ENCODE measurements at regions not wholly inside any gene's neighbourhood (a gene's known extent, or its start where the extent isn't known, plus 50 kb on each side); places are given as distances from the start of the nearest gene placed in this dataset.

GRCh38 chrX:43560247-43560946 is 95.7 kb upstream of the MAOA start:
- Histone ChIP-seq H3K9ac (ENCODE audit: low read depth, low read length) (no peak overlapping the region), H3K9me3 (ENCODE audit: control insufficient read depth, insufficient read depth, low read length) (no peaks in the 10 kb centered on the region), H3K36me3 (ENCODE audit: insufficient read depth, low read length) (no peaks in the 10 kb centered on the region), H3K4me1 (ENCODE audit: insufficient read depth, low read length) (no peaks in the 10 kb centered on the region)

DNA sequence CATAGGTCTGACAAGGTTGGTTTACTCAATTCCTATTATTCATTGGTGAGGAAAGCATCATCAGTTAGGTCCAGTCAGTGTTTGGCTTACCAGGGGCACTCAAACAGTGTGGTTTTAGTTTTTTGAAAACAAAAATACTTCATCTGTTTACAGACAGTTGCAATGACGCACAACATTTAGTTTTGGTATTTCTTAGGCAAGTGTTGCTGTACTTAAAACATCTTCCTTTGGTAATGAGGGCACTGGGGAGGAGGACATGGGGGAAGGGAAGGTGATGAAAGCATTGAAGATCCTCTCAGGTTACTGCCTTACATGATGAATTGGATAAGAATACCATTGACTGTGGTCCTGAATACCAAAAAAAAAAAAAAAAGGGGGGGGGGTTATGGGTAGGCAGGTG is 93.7 kb upstream of the MAOA start:
- Histone ChIP-seq H3K4me1 (ENCODE audit: insufficient read depth, low read length) (no peaks in the 10 kb centered on the region), H3K9me3 (ENCODE audit: control insufficient read depth, insufficient read depth, low read length) (no peaks in the 10 kb centered on the region), H3K36me3 (ENCODE audit: insufficient read depth, low read length) (no peaks in the 10 kb centered on the region), H3K9ac (ENCODE audit: low read depth, low read length) (no peak overlapping the region)

- no peaks in the 10 kb centered on the region for H3K9me3 ChIP-seq (ENCODE audit: control insufficient read depth, insufficient read depth, low read length)
- H3K4me1 ChIP-seq (ENCODE audit: insufficient read depth, low read length): no peaks in the 10 kb centered on the region
- H3K9ac ChIP-seq (ENCODE audit: low read depth, low read length): no peak overlapping the region
- H3K36me3 ChIP-seq (ENCODE audit: insufficient read depth, low read length): no peaks in the 10 kb centered on the region
Measured at GRCh38 chrX:43564953-43565352, 91.1 kb upstream of the MAOA start.

GRCh38 chrX:43566170-43566569 is 89.9 kb upstream of the MAOA start:
- Histone ChIP-seq H3K4me1 (ENCODE audit: insufficient read depth, low read length) (no peaks in the 10 kb centered on the region), H3K9me3 (ENCODE audit: control insufficient read depth, insufficient read depth, low read length) (no peaks in the 10 kb centered on the region), H3K9ac (ENCODE audit: low read depth, low read length) (no peak overlapping the region), H3K36me3 (ENCODE audit: insufficient read depth, low read length) (no peaks in the 10 kb centered on the region)

DNA sequence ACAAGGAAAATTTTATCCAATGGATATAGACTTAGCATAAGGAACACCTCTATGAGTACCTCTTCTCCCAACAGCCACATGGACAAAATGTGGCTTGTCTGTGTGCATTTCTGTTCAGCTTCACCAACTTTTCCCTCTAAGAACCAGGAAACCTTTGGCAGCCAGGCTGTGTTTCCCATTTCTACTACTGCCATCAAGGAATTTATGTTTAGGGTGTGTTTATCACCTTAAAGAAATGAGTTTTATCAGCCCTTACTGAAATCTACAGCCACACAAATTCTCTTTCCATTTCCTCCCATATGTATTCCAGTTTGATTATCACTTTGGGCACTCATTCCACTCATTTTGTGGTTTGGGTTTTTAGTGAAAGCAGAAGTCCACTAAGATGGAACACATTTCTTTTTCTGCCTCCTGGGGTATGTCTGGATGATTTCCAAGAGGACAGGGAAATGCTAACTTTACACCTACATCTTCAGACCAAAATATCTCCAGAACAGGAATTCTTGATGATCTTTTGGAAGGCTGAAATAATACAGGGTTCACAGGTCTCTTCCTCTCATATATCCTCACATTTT is 82.6 kb upstream of the MAOA start:
- no peaks in the 10 kb centered on the region for H3K9me3 ChIP-seq (ENCODE audit: control insufficient read depth, insufficient read depth, low read length)
- H3K9ac ChIP-seq (ENCODE audit: low read depth, low read length): no peak overlapping the region
- H3K4me1 ChIP-seq (ENCODE audit: insufficient read depth, low read length): no peaks in the 10 kb centered on the region
- no peaks in the 10 kb centered on the region for H3K36me3 ChIP-seq (ENCODE audit: insufficient read depth, low read length)

- H3K9me3 ChIP-seq (ENCODE audit: control insufficient read depth, insufficient read depth, low read length): no peaks in the 10 kb centered on the region
- no peaks in the 10 kb centered on the region for H3K4me1 ChIP-seq (ENCODE audit: insufficient read depth, low read length)
- H3K36me3 ChIP-seq (ENCODE audit: insufficient read depth, low read length): no peaks in the 10 kb centered on the region
- no peak overlapping the region for H3K9ac ChIP-seq (ENCODE audit: low read depth, low read length)
Measured at GRCh38 chrX:43580621-43581020, 75.5 kb upstream of the MAOA start.

DNA sequence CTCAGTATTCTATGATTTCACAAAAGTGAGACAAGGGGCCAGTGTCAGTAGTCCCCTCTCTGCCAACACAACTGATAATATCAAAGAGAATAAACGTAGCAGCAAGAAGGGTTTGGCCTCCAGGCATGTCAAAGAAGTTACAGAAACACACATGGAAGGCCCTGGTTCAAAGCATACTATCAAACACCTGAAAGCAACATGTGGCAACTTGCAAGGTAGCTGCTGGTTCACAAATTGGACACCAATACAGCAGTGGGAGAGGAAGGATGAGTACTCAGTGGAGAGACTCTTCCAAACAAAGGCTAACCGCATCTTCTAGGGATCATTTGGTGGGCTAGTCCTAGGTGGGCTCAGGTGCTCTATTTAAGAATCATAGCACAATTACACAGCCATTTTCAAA is 74.9 kb upstream of the MAOA start:
- Histone ChIP-seq H3K9ac (ENCODE audit: low read depth, low read length) (no peak overlapping the region), H3K9me3 (ENCODE audit: control insufficient read depth, insufficient read depth, low read length) (no peaks in the 10 kb centered on the region), H3K36me3 (ENCODE audit: insufficient read depth, low read length) (no peaks in the 10 kb centered on the region), H3K4me1 (ENCODE audit: insufficient read depth, low read length) (no peaks in the 10 kb centered on the region)

DNA sequence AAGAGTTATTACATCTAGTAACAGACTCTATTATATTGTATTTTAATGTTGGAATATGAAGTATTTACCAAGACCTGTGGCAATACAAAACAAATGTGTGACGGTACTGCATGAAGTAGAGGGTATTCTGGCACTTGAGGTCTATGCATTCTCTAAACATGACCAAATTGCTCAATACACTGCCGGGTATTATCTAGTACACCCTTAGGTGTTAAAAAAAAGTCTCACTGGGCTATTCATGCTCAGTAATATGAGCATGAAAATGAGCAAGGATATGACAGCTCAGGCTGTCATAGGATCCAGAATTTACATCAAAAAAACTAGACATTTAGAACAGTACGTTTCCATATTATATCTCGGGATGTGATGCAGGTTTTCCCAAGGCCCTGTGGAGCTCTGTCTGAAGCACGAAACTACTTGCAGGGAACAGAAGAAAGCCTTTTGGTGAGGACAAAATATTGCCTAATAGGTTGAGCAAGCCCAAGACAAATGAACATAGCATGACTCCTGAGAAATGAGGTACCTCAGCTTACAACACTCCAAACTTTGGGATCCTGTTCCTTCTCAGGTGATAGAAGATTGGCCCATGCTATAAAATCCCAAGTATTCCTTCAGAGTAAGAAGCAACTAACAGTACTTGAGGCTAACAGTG is 74.1 kb upstream of the MAOA start:
- H3K9ac ChIP-seq (ENCODE audit: low read depth, low read length): no peak overlapping the region
- no peaks in the 10 kb centered on the region for H3K9me3 ChIP-seq (ENCODE audit: control insufficient read depth, insufficient read depth, low read length)

DNA sequence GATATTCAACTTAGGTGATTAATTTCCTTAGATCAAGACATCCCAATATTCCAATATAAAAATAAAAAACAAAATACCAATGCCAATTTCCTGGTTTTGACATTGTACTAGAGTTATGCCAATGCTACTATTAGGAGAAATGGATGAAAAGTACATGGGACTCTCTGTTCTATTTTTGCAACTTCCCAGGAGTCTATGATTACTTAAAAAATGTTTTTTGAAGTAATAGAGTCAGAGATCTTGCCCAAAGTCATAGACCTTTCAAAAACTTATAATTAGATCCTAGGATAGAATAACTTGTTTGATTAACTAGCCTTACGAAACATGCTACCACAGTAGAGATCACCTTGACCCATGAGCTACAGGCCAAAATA is 73.6 kb upstream of the MAOA start:
- Histone ChIP-seq H3K36me3 (ENCODE audit: insufficient read depth, low read length) (no peaks in the 10 kb centered on the region), H3K9ac (ENCODE audit: low read depth, low read length) (no peak overlapping the region), H3K4me1 (ENCODE audit: insufficient read depth, low read length) (no peaks in the 10 kb centered on the region), H3K9me3 (ENCODE audit: control insufficient read depth, insufficient read depth, low read length) (no peaks in the 10 kb centered on the region)

More for the DNA sequence above, 74.1 kb upstream of the MAOA start:
- Histone ChIP-seq H3K4me1 (ENCODE audit: insufficient read depth, low read length) (no peaks in the 10 kb centered on the region), H3K36me3 (ENCODE audit: insufficient read depth, low read length) (no peaks in the 10 kb centered on the region)

- no peak overlapping the region for H3K9ac ChIP-seq (ENCODE audit: low read depth, low read length)
- H3K4me1 ChIP-seq (ENCODE audit: insufficient read depth, low read length): no peaks in the 10 kb centered on the region
- no peaks in the 10 kb centered on the region for H3K36me3 ChIP-seq (ENCODE audit: insufficient read depth, low read length)
- no peaks in the 10 kb centered on the region for H3K9me3 ChIP-seq (ENCODE audit: control insufficient read depth, insufficient read depth, low read length)
Measured at GRCh38 chrX:43585922-43586321, 70.2 kb upstream of the MAOA start.

DNA sequence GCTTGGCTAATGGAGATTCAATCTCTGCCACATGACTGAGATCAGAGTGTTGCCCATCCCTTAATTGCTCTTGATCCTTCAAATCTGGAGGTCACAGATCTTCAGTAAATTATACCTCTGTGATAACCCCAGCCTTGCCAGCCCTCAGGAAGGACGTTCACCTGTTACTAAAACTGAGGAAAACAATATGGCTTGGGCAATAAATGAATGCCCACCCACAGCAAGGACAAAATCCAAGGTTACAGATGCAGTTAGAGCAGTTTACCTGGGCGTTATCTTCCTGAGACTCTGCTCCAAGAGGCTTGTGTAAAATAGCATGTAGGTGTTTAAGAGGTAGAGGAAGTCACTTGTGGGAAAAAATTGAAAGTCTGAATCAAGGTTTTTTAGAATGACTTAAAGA is 69.3 kb upstream of the MAOA start:
- no peaks in the 10 kb centered on the region for H3K36me3 ChIP-seq (ENCODE audit: insufficient read depth, low read length)
- no peak overlapping the region for H3K9ac ChIP-seq (ENCODE audit: low read depth, low read length)
- no peaks in the 10 kb centered on the region for H3K4me1 ChIP-seq (ENCODE audit: insufficient read depth, low read length)
- H3K9me3 ChIP-seq (ENCODE audit: control insufficient read depth, insufficient read depth, low read length): no peaks in the 10 kb centered on the region

DNA sequence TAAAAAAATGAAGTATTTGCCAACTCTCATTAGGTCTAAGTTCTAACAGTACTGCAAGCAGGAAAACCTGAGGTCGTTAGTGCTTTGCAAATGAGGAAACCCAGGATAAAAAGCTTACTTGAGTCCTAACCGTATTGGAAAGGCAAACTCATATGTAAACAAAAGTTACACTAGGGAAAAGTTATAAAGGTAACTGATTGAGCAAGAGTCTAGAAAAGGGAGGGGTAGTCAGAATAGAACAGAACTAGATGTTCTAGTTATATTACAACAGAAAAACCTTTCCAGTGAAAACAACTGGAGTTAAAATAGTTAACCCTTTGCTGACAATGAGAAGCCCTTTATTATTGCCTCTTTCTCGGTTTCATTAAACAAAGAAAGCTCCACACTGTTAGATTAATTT is 66.4 kb upstream of the MAOA start:
- H3K9me3 ChIP-seq (ENCODE audit: control insufficient read depth, insufficient read depth, low read length): no peaks in the 10 kb centered on the region
- H3K36me3 ChIP-seq (ENCODE audit: insufficient read depth, low read length): no peaks in the 10 kb centered on the region
- no peak overlapping the region for H3K9ac ChIP-seq (ENCODE audit: low read depth, low read length)
- no peaks in the 10 kb centered on the region for H3K4me1 ChIP-seq (ENCODE audit: insufficient read depth, low read length)

DNA sequence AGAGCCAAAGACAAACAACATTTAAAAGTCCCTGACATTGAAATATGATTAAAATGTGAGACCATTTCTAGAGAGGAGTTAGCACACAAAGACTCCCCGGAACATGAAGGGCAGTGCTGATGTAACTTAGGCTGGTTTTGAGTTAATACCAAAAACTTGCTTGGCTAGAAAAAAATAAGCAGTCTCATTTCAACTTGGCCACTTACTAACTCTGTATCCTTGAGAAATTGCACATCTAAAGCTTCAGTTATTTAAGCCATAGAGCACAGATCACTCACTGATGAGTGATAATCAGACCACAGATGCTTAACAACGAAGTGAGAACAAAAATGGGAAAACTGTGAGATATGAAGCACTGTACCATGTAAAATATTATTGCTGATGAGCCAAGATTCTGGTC is 65.9 kb upstream of the MAOA start:
- Histone ChIP-seq H3K9ac (ENCODE audit: low read depth, low read length) (no peak overlapping the region), H3K4me1 (ENCODE audit: insufficient read depth, low read length) (no peaks in the 10 kb centered on the region), H3K9me3 (ENCODE audit: control insufficient read depth, insufficient read depth, low read length) (no peaks in the 10 kb centered on the region), H3K36me3 (ENCODE audit: insufficient read depth, low read length) (no peaks in the 10 kb centered on the region)

GRCh38 chrX:43592597-43592996 is 63.5 kb upstream of the MAOA start:
- Histone ChIP-seq H3K9ac (ENCODE audit: low read depth, low read length) (no peak overlapping the region), H3K4me1 (ENCODE audit: insufficient read depth, low read length) (no peaks in the 10 kb centered on the region), H3K9me3 (ENCODE audit: control insufficient read depth, insufficient read depth, low read length) (no peaks in the 10 kb centered on the region), H3K36me3 (ENCODE audit: insufficient read depth, low read length) (no peaks in the 10 kb centered on the region)

DNA sequence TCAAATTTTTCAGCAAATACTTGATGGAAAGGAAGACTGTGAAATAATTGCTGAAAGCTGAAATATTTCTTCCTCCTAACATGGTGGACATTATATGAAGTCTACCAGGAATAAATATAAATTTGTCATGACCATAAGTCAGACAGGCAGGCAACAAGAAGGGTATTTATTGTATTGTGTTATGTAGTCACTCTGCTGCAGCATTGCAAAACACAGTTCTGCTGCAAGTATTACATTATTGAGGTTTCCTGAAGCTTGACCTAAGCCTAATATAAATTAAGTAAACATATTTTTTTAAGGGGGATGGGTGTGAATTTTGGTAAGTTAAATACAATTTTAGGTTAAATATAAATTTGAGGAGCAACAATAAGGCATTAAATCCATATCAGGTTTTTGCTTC is 60.2 kb upstream of the MAOA start:
- Histone ChIP-seq H3K9ac (ENCODE audit: low read depth, low read length) (no peak overlapping the region), H3K36me3 (ENCODE audit: insufficient read depth, low read length) (no peaks in the 10 kb centered on the region), H3K4me1 (ENCODE audit: insufficient read depth, low read length) (no peaks in the 10 kb centered on the region), H3K9me3 (ENCODE audit: control insufficient read depth, insufficient read depth, low read length) (no peaks in the 10 kb centered on the region)
